HFFc6 (cell line): ENCODE measurements at regions not wholly inside any gene's neighbourhood (a gene's known extent, or its start where the extent isn't known, plus 50 kb on each side); places are given as distances from the start of the nearest gene placed in this dataset.

ENCODE experiments used
- DNase-seq: peaks from one replicate; pipeline ENCODE4 v3.0.0-alpha.2; 2018
- H3K27ac Mint-ChIP-seq: 2 replicates; pipeline ENCODE4 v1.8.0; 2020; ENCODE audit warnings: mild to moderate bottlenecking, mixed read lengths
- H3K27me3 Mint-ChIP-seq: 2 replicates; pipeline ENCODE4 v1.8.0; 2021; ENCODE audit warnings: mild to moderate bottlenecking, moderate library complexity, mixed read lengths; ENCODE audit not compliant: insufficient read depth
- H3K36me3 Mint-ChIP-seq: 2 replicates; pipeline ENCODE4 v1.8.0; 2021; ENCODE audit warnings: low read depth, mixed read lengths
- H3K4me1 Mint-ChIP-seq: 2 replicates; pipeline ENCODE4 v1.8.0; 2020; ENCODE audit warnings: low read depth, mixed read lengths
- H3K4me3 Mint-ChIP-seq: 2 replicates; pipeline ENCODE4 v1.8.0; 2020; ENCODE audit warnings: mild to moderate bottlenecking, moderate library complexity, mixed read lengths
- H3K9me3 Mint-ChIP-seq: 2 replicates; pipeline ENCODE4 v1.8.0; 2020; ENCODE audit warnings: mild to moderate bottlenecking, mixed read lengths
- CTCF ChIP-seq: fragments of 200-600 bp; sonication (generic); IDR thresholded peaks from 2 replicates; pipeline ENCODE4 v1.5.0; 2021; ENCODE audit warnings: antibody characterized with exemption, mild to moderate bottlenecking

DNA sequence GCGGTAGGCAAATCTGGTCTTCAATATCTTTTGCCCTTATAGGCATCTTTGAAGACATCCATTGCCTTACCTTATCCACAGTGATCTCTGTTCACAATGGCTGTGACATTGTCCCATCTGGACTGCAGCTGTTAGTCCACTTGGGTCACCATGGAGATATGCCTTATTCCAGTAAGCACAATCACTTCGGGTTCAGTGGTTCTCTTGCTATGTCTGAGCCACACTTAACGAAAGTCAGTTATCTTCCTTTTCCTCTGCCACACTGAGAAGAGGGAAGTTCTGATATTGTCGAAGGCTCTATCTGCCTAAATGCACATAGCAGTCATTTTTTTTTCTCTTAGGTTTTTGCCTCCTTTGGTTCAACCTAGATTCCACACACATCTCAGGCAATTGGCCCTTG, 119.0 kb upstream of the SATB1 start:
- peaks cover 27% of the 10 kb centered on the region for H3K9me3 Mint-ChIP-seq
- no peak overlapping the region for H3K27ac Mint-ChIP-seq
- H3K27me3 Mint-ChIP-seq = no peaks in the 10 kb centered on the region
- no peaks in the 10 kb centered on the region for H3K4me1 Mint-ChIP-seq
- peaks cover 4% of the 10 kb centered on the region; the same call in 1 of the 2 replicates for H3K36me3 Mint-ChIP-seq
- no peak for DNase-seq
- TF ChIP-seq CTCF = no peak
- H3K4me3 Mint-ChIP-seq = no peak overlapping the region

- no peak for TF ChIP-seq CTCF
- H3K27me3 Mint-ChIP-seq = no peaks in the 10 kb centered on the region; the same call in 1 of the 2 replicates
- peaks cover 26% of the 10 kb centered on the region for H3K9me3 Mint-ChIP-seq
- peaks cover 4% of the 10 kb centered on the region; the same call in 1 of the 2 replicates for H3K36me3 Mint-ChIP-seq
- H3K27ac Mint-ChIP-seq = no peak overlapping the region
- H3K4me3 Mint-ChIP-seq = no peak overlapping the region
- H3K4me1 Mint-ChIP-seq = no peaks in the 10 kb centered on the region
- DNase-seq = no peak
Observed at GRCh38 chr3:18538463-18539230, 113.5 kb upstream of the SATB1 start.

DNA sequence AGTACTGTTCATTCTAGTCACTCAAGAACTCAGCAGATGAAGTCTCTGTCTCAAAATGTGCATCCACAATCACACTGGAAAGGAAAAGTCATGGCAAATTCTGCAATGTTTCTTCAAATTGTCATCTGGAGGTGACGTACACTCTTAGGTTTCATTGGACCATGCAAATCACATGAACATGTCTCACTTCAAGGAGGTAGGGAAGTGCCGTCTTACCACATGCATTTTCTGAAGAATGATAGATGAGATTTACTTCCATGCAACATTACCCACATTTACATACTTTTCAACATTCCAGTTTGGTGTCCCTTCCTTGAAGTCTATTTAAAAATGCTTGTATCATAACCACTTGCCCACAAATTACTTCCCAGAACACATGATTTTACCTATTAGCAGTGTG, 107.9 kb upstream of the SATB1 start:
- Mint-ChIP-seq H3K9me3 (peaks cover 25% of the 10 kb centered on the region), H3K4me3 (no peak overlapping the region), H3K36me3 (no peaks in the 10 kb centered on the region; the same call in 1 of the 2 replicates), H3K4me1 (no peaks in the 10 kb centered on the region), H3K27ac (no peak overlapping the region), H3K27me3 (no peaks in the 10 kb centered on the region; the same call in 1 of the 2 replicates)
- no peak for DNase-seq
- no peak for TF ChIP-seq CTCF

GRCh38 chr3:18531662-18532061, 106.5 kb upstream of the SATB1 start:
- no peaks in the 10 kb centered on the region; the same call in 1 of the 2 replicates for H3K27me3 Mint-ChIP-seq
- peaks cover 23% of the 10 kb centered on the region for H3K9me3 Mint-ChIP-seq
- H3K4me3 Mint-ChIP-seq = no peak overlapping the region
- H3K36me3 Mint-ChIP-seq = no peaks in the 10 kb centered on the region; the same call in 1 of the 2 replicates
- no peak overlapping the region for H3K27ac Mint-ChIP-seq
- TF ChIP-seq CTCF = no peak
- H3K4me1 Mint-ChIP-seq = no peaks in the 10 kb centered on the region
- DNase-seq = no peak

DNA sequence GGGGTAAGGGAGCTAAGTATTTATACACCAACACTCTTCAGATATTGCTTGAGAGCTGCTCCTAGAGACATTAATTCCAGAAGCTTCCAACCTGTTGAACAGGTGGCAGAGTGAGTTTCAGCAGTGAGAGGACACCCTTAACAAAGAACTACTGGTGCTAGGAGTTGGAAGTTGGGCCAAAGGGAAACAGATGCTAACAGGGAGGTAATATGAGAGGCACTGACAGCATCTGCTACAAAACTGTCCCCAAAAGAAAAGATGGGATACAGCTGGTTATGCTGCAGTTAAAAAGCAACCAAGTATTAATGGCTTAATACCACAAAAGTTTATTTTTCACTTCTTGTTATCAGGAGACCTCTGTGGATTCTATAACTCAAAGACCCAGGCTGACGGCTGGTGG, 104.5 kb upstream of the SATB1 start:
- Mint-ChIP-seq H3K27me3 (no peaks in the 10 kb centered on the region; the same call in 1 of the 2 replicates), H3K9me3 (peaks cover 35% of the 10 kb centered on the region), H3K27ac (no peak overlapping the region), H3K36me3 (no peaks in the 10 kb centered on the region; the same call in 1 of the 2 replicates), H3K4me1 (no peaks in the 10 kb centered on the region), H3K4me3 (no peak overlapping the region)
- DNase-seq = no peak
- TF ChIP-seq CTCF = no peak
